WTC11 (cell line): ENCODE measurements at regions not wholly inside any gene's neighbourhood (a gene's known extent, or its start where the extent isn't known, plus 50 kb on each side); places are given as distances from the start of the nearest gene placed in this dataset.

ENCODE experiments used
- ESRRA ChIP-seq: sonication (generic); formaldehyde crosslinking; IDR thresholded peaks from 2 replicates; pipeline ENCODE4 v1.8.1; 2022; ENCODE audit warnings: mild to moderate bottlenecking, missing genetic modification reagents, borderline replicate concordance
- FOXJ3 ChIP-seq: sonication (generic); formaldehyde crosslinking; IDR thresholded peaks from 2 replicates; pipeline ENCODE4 v1.9.0; 2021; ENCODE audit warnings: missing genetic modification reagents, mild to moderate bottlenecking, borderline replicate concordance
- ZNF232 ChIP-seq: sonication (generic); formaldehyde crosslinking; IDR thresholded peaks from 2 replicates; pipeline ENCODE4 v1.8.0; 2022; ENCODE audit warnings: mild to moderate bottlenecking, missing genetic modification reagents
- ZNF512 ChIP-seq: sonication (generic); formaldehyde crosslinking; IDR thresholded peaks from 2 replicates; pipeline ENCODE4 v1.8.1; 2022; ENCODE audit warnings: missing genetic modification reagents, borderline replicate concordance
- TF ChIP-seq, protein P1 (sequence below): fragments of 200-600 bp; IDR thresholded peaks from 2 replicates; pipeline ENCODE4 v1.8.0; 2022; ENCODE audit warnings: antibody characterized with exemption
- TF ChIP-seq, protein P2 (sequence below): sonication (generic); formaldehyde crosslinking; IDR thresholded peaks from 2 replicates; pipeline ENCODE4 v1.8.0; 2022; ENCODE audit warnings: mild to moderate bottlenecking, missing genetic modification reagents

- TF ChIP-seq, protein P1, sequence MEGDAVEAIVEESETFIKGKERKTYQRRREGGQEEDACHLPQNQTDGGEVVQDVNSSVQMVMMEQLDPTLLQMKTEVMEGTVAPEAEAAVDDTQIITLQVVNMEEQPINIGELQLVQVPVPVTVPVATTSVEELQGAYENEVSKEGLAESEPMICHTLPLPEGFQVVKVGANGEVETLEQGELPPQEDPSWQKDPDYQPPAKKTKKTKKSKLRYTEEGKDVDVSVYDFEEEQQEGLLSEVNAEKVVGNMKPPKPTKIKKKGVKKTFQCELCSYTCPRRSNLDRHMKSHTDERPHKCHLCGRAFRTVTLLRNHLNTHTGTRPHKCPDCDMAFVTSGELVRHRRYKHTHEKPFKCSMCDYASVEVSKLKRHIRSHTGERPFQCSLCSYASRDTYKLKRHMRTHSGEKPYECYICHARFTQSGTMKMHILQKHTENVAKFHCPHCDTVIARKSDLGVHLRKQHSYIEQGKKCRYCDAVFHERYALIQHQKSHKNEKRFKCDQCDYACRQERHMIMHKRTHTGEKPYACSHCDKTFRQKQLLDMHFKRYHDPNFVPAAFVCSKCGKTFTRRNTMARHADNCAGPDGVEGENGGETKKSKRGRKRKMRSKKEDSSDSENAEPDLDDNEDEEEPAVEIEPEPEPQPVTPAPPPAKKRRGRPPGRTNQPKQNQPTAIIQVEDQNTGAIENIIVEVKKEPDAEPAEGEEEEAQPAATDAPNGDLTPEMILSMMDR, result no peak
- no peak for TF ChIP-seq ZNF512 (CRISPR knock-in tag)
- no peak for TF ChIP-seq FOXJ3
- TF ChIP-seq, protein P2, sequence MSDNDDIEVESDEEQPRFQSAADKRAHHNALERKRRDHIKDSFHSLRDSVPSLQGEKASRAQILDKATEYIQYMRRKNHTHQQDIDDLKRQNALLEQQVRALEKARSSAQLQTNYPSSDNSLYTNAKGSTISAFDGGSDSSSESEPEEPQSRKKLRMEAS (CRISPR knock-in tag), result no peak
- no peak for TF ChIP-seq ESRRA (CRISPR knock-in tag)
- TF ChIP-seq ZNF232 (CRISPR knock-in tag), result no peak
Measured at GRCh38 chr9:27851858-27852257, 278.6 kb upstream of the C9orf72 start.
